T-helper 17 cell (primary cell): ENCODE measurements at regions not wholly inside any gene's neighbourhood (a gene's known extent, or its start where the extent isn't known, plus 50 kb on each side); places are given as distances from the start of the nearest gene placed in this dataset.

ENCODE experiments used
- ATAC-seq: fragments of 150-1000 bp; cut with Tn5 transposase; 2 replicates; pipeline ENCODE4 v1.10.0; 2021; ENCODE audit warnings: mild to moderate bottlenecking, moderate library complexity
- DNase-seq, 3 donors: peaks; one replicate each; pipeline versions ENCODE4 v3.0.0 to v3.0.0-alpha.2; 2020 to 2021
- H3K9me3 ChIP-seq: one replicate; pipeline ENCODE4 v1.7.0; 2013; ENCODE audit warnings: low read length, mild to moderate bottlenecking; ENCODE audit not compliant: control insufficient read depth, poor library complexity, severe bottlenecking
- H3K27ac Mint-ChIP-seq: one replicate; pipeline ENCODE4 v1.8.0; 2022; ENCODE audit warnings: mild to moderate bottlenecking, moderate library complexity, mixed read lengths
- H3K27me3 Mint-ChIP-seq: one replicate; pipeline ENCODE4 v1.8.0; 2022; ENCODE audit warnings: mixed read lengths
- H3K36me3 Mint-ChIP-seq: one replicate; pipeline ENCODE4 v1.8.0; 2022; ENCODE audit warnings: low read depth, mixed read lengths
- H3K4me1 Mint-ChIP-seq: one replicate; pipeline ENCODE4 v1.8.0; 2022; ENCODE audit warnings: mild to moderate bottlenecking, mixed read lengths
- H3K4me3 Mint-ChIP-seq: one replicate; pipeline ENCODE4 v1.8.0; 2022; ENCODE audit warnings: mild to moderate bottlenecking, moderate library complexity, mixed read lengths

GRCh38 chr5:174436750-174437149 lies 287.6 kb upstream of the MSX2 start:
- H3K4me1 Mint-ChIP-seq: no peaks in the 10 kb centered on the region
- ATAC-seq: no peak
- H3K9me3 ChIP-seq: no peaks in the 10 kb centered on the region
- H3K27me3 Mint-ChIP-seq: peaks cover 5% of the 10 kb centered on the region
- no peak overlapping the region for H3K4me3 Mint-ChIP-seq
- H3K27ac Mint-ChIP-seq: no peak overlapping the region
- H3K36me3 Mint-ChIP-seq: no peaks in the 10 kb centered on the region
- DNase-seq: no peak

GRCh38 chr5:174444479-174445188 lies 279.7 kb upstream of the MSX2 start:
- no peaks in the 10 kb centered on the region for H3K27me3 Mint-ChIP-seq
- no peak overlapping the region for H3K27ac Mint-ChIP-seq
- H3K36me3 Mint-ChIP-seq: no peaks in the 10 kb centered on the region
- no peaks in the 10 kb centered on the region for H3K9me3 ChIP-seq
- ATAC-seq (no peak), DNase-seq (no peak)
- H3K4me1 Mint-ChIP-seq: no peaks in the 10 kb centered on the region
- no peak overlapping the region for H3K4me3 Mint-ChIP-seq

- H3K27ac Mint-ChIP-seq: no peak overlapping the region
Measured at GRCh38 chr5:174446446-174446845, 277.9 kb upstream of the MSX2 start.

GRCh38 chr5:174446988-174447387 lies 277.4 kb upstream of the MSX2 start:
- Mint-ChIP-seq H3K27me3 (no peaks in the 10 kb centered on the region), H3K27ac (no peak overlapping the region), H3K4me3 (no peak overlapping the region), H3K36me3 (no peaks in the 10 kb centered on the region), H3K4me1 (peaks cover 2% of the 10 kb centered on the region)
- H3K9me3 ChIP-seq: no peaks in the 10 kb centered on the region
- ATAC-seq: no peak
- DNase-seq: no peak

More at GRCh38 chr5:174446446-174446845, 277.9 kb upstream of the MSX2 start:
- ATAC-seq (no peak), DNase-seq (no peak)
- peaks cover under 1% of the 10 kb centered on the region for H3K4me1 Mint-ChIP-seq
- H3K4me3 Mint-ChIP-seq: no peak overlapping the region
- no peaks in the 10 kb centered on the region for H3K36me3 Mint-ChIP-seq
- H3K27me3 Mint-ChIP-seq: no peaks in the 10 kb centered on the region
- H3K9me3 ChIP-seq: no peaks in the 10 kb centered on the region

GRCh38 chr5:174448041-174448440 lies 276.3 kb upstream of the MSX2 start:
- H3K27ac Mint-ChIP-seq: no peak overlapping the region
- no peaks in the 10 kb centered on the region for H3K36me3 Mint-ChIP-seq

GRCh38 chr5:174448662-174449061 lies 275.7 kb upstream of the MSX2 start:
- H3K36me3 Mint-ChIP-seq: no peaks in the 10 kb centered on the region
- ATAC-seq: no peak
- H3K27ac Mint-ChIP-seq: no peak overlapping the region

More at GRCh38 chr5:174448041-174448440, 276.3 kb upstream of the MSX2 start:
- peaks cover 5% of the 10 kb centered on the region for H3K4me1 Mint-ChIP-seq
- no peaks in the 10 kb centered on the region for H3K9me3 ChIP-seq
- H3K4me3 Mint-ChIP-seq: no peak overlapping the region
- H3K27me3 Mint-ChIP-seq: no peaks in the 10 kb centered on the region
- DNase-seq: no peak
- ATAC-seq: no peak

GRCh38 chr5:174453690-174454089 lies 270.7 kb upstream of the MSX2 start:
- Mint-ChIP-seq H3K36me3 (peaks cover 2% of the 10 kb centered on the region), H3K27ac (peak overlapping the region; percentile 0), H3K4me1 (peaks cover 16% of the 10 kb centered on the region), H3K27me3 (no peaks in the 10 kb centered on the region), H3K4me3 (peak overlapping the region; percentile 78)
- no peaks in the 10 kb centered on the region for H3K9me3 ChIP-seq
- DNase-seq (no peak), ATAC-seq (peak; percentile 36)

More at GRCh38 chr5:174448662-174449061, 275.7 kb upstream of the MSX2 start:
- Mint-ChIP-seq H3K4me1 (peaks cover 9% of the 10 kb centered on the region), H3K4me3 (no peak overlapping the region), H3K27me3 (no peaks in the 10 kb centered on the region)
- no peak for DNase-seq
- H3K9me3 ChIP-seq: no peaks in the 10 kb centered on the region

- Mint-ChIP-seq H3K4me1 (peaks cover 16% of the 10 kb centered on the region), H3K36me3 (peaks cover 2% of the 10 kb centered on the region), H3K4me3 (peak overlapping the region; percentile 78), H3K27me3 (no peaks in the 10 kb centered on the region), H3K27ac (peak overlapping the region; percentile 0)
- DNase-seq (no peak), ATAC-seq (peak; percentile 97)
- no peaks in the 10 kb centered on the region for H3K9me3 ChIP-seq
Measured at GRCh38 chr5:174454464-174454863, 269.9 kb upstream of the MSX2 start.

GRCh38 chr5:174454890-174455289 lies 269.5 kb upstream of the MSX2 start:
- no peak for ATAC-seq
- DNase-seq: no peak
- Mint-ChIP-seq H3K27me3 (no peaks in the 10 kb centered on the region), H3K4me1 (peaks cover 19% of the 10 kb centered on the region), H3K27ac (no peak overlapping the region), H3K4me3 (peak overlapping the region; percentile 78), H3K36me3 (peaks cover 2% of the 10 kb centered on the region)
- no peaks in the 10 kb centered on the region for H3K9me3 ChIP-seq

GRCh38 chr5:174455301-174455700 lies 269.1 kb upstream of the MSX2 start:
- H3K9me3 ChIP-seq: no peaks in the 10 kb centered on the region
- peaks cover 20% of the 10 kb centered on the region for H3K4me1 Mint-ChIP-seq
- DNase-seq: no peak
- H3K4me3 Mint-ChIP-seq: peak overlapping the region; percentile 52
- no peaks in the 10 kb centered on the region for H3K27me3 Mint-ChIP-seq
- no peak for ATAC-seq
- peak overlapping the region; percentile 69 for H3K27ac Mint-ChIP-seq
- peaks cover 2% of the 10 kb centered on the region for H3K36me3 Mint-ChIP-seq

GRCh38 chr5:174457141-174457678 lies 267.2 kb upstream of the MSX2 start:
- no peaks in the 10 kb centered on the region for H3K9me3 ChIP-seq
- DNase-seq (no peak), ATAC-seq (no peak)
- Mint-ChIP-seq H3K36me3 (peaks cover 2% of the 10 kb centered on the region), H3K4me3 (no peak overlapping the region), H3K4me1 (peaks cover 15% of the 10 kb centered on the region), H3K27ac (no peak overlapping the region), H3K27me3 (no peaks in the 10 kb centered on the region)

GRCh38 chr5:174459071-174459702 lies 265.2 kb upstream of the MSX2 start:
- no peaks in the 10 kb centered on the region for H3K27me3 Mint-ChIP-seq
- H3K9me3 ChIP-seq: no peaks in the 10 kb centered on the region
- no peak for DNase-seq
- H3K27ac Mint-ChIP-seq: no peak overlapping the region
- H3K4me3 Mint-ChIP-seq: peak overlapping the region; percentile 28
- peaks cover 7% of the 10 kb centered on the region for H3K4me1 Mint-ChIP-seq
- no peak for ATAC-seq
- H3K36me3 Mint-ChIP-seq: peaks cover 2% of the 10 kb centered on the region

- Mint-ChIP-seq H3K27ac (no peak overlapping the region), H3K27me3 (no peaks in the 10 kb centered on the region), H3K4me3 (peak overlapping the region; percentile 49), H3K36me3 (peaks cover 2% of the 10 kb centered on the region), H3K4me1 (peaks cover 4% of the 10 kb centered on the region)
- H3K9me3 ChIP-seq: no peaks in the 10 kb centered on the region
- no peak for DNase-seq
- ATAC-seq: no peak
Measured at GRCh38 chr5:174459832-174460448, 264.4 kb upstream of the MSX2 start.
